HPDE6-E6E7 (cell line): ENCODE measurements at regions not wholly inside any gene's neighbourhood (a gene's known extent, or its start where the extent isn't known, plus 50 kb on each side); places are given as distances from the start of the nearest gene placed in this dataset.

Experiments used
- DNase-seq: peaks from one replicate; pipeline ENCODE4 v3.0.0; 2011; ENCODE audit warnings: missing footprints; ENCODE audit errors: extremely low spot score

DNA sequence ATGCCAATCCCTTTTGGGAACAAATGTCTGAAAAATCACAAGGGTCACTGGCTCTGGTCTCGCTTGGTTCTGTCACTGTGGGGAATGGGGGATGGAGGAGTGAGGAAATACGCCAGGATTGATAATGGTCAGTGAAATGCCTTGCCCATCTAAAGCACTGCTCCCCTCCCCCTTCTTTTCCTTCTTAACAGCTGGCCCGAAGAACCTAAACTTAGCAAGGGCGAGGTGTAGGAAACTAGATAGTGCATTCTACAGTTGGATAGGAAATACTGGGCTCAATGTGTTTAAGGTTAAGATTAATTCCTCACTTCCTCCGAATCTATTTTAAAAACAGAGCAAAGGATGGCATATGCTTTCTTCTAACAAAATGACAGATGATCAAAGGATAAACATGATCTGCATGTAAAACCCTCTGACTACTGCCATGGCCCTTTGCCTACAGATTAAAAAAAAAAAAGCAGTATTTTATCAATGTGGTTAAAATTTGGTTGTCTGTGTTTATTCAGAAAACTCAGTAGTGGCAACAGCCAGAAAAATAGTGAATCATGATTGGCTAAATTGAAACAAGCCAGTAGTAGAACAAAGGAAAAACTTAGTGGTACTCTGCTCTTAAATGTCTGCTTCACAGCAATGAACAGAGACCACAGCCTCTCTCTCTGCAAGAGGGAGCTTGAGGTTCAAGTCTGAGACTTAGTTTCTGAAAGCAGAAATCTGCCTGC is 86.1 kb upstream of the VAV3 start:
- no peak for DNase-seq

DNA sequence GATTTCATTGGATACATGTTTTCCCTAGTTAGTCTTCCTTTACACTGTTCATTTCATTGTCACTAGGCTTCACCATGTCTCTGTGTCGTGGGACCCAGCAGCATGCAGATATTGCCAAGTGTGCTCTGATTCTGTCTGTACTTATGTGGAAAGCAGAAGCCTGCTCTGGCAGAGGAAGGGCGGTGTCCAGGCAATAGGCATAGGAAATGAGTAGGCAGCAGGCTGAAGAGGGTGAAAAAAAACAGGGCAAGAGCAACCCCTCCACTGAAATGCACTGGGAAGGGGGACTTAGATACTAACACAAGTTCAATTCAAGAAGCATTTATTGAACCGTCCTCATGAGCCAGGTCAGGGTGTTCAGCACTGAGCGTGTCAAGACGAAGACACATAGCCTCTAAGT is 85.2 kb upstream of the VAV3 start:
- no peak for DNase-seq

DNA sequence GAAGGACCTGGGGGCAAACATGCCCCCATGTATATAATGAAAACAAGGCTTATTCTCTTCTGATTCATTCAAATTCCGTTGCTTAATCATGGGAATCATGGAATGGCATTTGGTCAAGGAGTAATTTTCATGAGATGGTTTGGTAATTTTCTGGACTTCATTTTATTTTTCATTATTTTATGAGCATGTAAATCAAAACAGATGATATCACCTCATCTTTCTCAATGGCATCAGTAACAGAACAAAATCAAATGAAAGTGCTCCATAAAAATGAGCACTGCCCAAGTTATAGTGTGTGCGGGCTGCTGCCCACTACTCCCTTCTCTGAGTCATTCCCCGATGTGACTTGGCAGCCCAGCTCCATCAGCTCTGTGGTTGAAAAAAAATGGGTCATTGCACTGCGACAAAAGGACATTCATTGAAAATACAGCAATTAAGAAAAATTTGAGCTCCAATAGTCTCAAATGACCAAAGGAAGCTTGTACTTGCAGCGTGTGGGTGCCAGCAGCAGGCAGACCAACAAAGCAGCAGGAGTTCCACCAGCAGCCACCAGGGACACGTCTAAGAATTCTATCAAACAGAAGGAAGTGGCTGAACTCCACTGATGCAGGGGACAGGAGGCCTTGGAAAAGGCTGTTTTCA is 84.3 kb upstream of the VAV3 start:
- no peak for DNase-seq

DNA sequence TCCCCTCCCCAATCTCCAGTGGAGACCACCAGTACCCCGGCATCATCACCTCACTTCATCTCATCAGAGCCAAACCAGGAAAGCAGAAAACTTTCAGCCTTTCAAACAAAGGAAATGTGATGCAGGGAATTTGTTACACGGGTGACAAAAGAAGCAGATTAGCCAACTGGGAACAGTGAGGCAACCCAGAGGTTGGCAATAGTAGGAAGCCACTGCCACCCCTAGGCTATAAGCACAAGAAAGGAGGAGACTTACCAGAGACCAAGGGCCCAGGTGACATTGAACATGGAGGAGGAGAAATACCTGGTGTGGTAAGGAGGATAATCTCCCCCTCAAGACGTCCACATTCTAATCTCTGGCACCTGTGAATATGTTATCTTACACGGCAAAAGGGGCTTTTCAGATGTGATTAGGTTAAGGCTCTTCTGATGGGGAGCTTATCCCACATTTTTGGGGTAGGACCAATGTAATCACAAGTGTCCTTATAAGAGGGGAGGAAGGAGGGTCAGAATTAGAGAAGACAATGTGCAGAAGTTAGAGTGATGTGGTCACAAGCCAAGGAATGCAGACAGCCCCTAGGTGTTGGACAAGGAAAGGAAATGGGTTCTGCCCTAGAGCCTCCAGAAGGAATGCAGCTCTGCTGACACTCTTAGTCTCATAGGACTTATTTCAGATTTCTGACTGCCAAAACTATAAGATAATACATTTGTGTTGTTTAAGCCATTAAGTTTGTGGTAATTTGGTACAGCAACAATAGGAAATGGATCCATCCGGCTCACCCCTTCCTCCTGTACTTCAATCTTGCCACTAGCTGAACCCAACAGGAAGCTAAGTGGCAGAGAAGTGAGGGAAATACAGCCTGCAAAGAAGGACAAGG is 83.6 kb upstream of the VAV3 start:
- no peak for DNase-seq

DNA sequence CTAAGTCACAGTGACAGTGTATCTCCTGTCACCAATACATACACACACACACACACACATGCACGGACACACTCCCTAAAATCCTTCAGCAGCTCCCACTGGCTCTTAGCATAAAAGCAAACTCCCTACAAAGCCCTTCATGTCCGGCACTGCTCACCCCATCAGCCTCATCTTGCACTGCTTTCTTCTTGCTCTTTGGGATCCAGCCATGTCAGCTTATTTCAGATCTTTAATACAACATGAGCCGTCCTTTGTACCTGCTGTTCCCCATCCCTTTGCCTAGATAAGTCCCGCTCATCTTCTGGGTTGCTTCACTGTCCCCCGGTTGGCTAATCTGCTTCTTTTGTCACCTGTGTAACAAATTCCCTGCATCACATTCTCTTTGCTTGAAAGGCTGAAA is 82.1 kb upstream of the VAV3 start:
- no peak for DNase-seq

DNA sequence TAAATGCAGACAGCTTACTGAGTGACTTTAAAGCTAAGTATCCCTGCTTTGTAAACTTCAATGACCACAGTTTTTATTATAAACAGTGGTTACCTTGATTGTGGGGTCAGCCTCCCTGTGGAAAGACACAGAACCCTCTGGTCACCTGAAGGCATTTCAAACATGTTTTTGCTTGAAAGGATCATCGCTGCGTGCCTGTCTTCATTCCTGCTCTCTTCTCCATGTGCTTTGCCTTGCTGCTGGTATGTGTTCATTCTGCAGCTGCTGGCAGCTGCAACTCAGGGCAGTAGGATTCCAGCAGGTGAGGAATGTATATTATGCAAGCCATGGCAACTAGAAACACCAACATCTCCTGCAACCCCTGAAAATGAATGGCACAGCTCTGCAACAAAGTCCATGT is 81.0 kb upstream of the VAV3 start:
- DNase-seq = peak; percentile 45

DNA sequence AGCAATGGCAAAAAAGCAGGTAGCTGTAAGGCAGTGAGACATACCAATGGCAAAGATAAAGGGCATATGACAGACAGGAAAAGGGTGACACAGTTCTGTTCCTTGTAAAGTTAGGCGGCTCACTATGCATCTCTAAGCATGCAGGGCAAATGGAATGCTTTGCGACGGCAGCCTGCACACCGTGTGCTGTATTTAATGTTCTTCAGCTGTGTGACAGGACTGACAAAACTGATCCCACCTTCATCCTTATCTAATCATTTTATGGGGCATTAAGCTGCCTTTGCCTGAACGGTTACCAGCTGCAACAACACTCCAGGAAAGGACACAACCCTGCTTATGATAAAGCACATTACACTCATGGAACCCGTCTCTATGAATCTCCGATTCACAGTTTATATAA is 80.5 kb upstream of the VAV3 start:
- DNase-seq = no peak

DNA sequence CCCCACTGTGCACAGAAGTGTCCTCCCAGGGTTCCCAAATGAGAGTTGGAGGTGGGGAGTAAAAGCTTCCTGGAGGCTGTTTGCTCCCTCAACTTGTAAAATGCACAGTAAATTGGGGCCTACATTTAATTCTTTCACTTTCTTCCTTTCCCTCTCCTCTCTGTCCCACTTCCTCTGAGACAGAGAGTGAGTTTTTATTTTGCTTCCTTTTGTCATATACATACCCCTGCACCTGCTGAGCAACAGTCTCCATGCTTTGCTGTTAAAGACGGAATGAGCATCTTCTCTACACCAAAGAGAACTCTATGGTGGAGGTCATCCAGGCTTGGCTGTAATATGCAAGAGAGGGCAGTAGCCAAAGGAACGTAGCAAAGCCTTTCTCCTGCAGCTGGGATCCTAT is 79.3 kb upstream of the VAV3 start:
- DNase-seq = no peak

DNA sequence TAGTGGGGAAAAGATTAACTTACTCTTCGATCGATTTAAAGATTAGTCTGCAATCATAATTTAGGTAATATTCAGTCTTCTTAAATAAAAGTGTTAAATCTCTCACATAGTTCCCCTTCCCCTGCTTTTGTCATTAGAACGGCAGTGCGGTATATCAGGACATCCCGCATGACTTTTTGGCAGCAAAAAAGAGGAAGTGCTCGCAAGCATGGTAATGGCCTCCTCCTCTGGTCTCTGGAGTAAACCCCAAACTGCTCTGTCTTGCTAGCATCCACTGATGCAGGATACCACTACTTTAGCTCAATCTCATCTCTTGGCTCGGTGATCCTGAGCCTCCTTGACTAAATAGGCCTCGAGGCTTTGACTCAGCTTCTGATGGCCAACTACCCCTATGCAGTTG is 78.7 kb upstream of the VAV3 start:
- DNase-seq = no peak

DNA sequence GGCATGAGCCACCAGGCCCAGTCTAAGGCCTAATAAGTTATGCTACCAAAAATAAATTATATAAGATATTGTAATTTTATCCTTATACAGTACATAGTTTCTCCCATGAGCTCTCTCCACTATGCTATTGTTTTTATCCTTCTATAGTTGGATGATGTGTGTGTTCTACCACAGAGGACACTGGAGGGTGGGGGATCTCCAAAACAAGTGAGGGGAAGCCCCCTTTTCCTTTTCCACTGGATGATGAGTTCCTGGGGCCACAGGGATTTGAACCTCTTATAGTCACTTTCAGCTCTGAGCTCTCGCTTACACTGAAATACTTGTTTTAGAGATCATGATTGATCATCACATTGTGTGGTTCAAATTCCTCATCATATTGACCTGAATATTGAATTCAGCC is 77.6 kb upstream of the VAV3 start:
- no peak for DNase-seq

DNA sequence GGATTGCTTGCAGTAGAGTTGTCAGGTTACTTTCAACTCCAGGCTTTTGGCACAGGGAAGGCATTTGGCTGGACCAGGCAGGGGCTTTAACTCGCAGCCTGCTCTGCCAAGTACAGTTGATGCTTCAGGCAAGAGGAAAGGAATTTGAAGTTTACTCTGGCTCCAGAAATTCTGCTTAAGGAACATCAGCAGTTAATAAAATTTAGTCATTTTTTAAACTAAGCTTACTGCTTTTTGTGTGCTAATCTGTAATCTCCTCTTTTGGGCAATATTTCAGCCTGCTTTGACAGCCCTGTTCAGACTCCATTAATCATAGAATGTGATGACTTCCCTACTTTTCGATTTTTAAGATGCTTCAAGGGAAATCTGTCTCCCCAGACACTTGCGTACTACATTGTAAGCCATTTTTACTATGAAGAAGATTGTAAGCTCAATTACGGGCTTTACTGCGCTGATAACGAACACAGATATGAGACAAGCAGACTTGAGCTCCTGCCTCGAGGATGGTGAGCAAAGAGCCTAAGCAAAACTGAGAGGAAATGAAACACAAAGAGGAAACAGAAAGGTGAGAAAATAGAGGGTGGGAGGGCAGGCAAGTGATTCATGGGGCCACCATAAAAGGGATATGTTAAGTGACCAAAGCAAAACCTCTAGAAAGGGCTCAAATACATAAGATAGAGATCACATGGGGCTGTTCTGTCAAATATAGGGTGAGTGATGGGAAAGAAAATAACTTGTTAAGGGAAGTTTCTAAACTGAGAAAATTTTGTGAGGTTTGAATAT is 76.6 kb upstream of the VAV3 start:
- DNase-seq = no peak

DNA sequence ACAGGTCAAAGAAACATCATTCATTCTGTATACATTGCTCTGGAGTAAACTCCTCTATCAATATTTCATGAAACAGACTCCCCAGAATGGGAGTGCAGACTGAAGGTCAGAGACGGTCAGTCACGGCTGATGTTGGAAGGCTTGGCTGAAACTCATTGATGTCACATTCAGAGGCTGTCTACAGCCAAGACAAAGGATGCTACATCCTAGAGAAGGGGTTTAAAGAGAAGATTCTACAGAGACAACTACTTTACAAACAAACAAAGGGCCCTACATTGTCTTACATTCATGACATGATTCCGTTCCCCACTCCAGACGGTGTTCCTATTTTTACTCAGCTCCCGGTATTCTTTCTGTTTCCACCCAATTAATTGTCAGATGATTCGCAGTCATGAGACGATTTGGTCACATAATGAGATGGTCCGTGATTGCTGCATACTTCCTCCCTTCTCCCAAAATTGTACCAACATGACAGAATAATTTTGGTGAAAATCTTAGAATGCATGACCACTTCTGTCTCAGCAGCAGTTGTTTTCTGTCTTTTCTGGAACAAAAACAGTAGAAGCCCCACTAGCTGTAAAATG is 73.8 kb upstream of the VAV3 start:
- no peak for DNase-seq

DNA sequence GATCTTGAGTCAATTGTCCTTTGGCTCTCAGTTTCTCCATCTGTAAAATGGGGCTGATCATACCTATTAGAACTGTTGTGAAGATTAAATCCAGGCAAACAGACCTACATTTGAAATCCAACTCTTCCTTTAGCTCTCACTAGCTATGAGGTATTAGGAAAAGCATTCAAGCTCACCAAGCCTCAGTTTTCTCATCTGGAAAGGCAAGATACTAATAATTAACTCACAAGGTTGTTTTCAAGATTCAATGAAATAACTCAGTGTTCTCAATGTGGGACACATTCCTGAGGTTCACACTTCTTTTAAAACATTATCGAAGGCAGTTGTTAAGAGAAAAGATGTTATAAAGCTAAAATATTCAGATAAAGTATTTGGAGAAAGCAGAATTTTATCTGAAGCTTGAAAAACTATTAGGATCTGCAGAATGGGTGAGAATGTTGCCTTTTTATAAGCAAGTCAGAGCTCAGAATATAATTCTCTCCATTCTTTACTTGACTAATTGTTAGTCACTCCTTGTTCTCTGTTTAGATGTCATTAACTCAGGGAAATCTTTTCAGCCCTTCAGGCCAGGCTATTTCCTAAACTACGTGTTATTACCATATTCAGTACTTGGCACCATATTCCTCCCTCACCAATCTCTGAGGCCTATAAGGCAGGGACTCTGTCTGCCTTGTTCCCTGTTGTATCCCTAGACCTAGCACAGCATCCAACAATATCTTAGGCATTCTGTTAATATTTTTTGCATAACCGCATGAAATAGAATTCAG is 72.0 kb upstream of the VAV3 start:
- DNase-seq = no peak

DNA sequence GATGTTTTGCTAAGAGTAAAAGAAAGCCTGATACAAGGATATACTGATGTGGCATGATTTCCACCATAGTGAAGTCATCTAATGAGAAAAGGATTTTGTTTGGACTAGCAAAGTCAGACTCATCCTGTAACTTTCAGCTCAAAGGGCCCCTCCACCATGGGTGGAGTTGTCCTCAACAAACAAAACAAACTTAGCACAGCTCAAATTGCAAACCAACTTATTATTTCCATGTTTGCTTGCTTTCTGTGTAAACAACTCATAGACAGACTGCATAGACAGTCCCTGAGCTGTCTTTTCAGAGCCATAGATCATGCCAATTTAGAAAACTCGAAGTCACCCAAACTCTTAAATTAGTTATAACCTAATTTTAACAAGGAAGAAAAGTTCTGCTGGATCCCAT is 69.4 kb upstream of the VAV3 start:
- DNase-seq = no peak

DNA sequence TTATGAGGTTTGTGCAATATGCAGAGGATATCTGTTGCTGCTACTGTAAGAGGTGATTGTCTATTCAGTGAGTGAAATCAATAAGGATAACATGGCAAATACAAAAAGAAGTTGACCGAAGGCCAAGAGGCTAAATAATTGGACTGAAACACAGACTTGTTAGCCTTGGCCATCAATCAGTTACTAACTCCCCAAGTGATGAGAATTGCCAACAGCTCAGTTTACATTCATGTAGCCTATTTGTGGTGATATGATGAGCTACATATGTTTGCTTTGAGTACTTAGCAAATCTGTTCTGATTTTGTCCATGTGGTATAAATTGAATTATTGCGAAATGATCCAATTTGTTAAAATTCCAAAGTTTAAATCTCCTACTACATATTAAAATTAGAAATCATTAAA is 68.6 kb upstream of the VAV3 start:
- DNase-seq = no peak

DNA sequence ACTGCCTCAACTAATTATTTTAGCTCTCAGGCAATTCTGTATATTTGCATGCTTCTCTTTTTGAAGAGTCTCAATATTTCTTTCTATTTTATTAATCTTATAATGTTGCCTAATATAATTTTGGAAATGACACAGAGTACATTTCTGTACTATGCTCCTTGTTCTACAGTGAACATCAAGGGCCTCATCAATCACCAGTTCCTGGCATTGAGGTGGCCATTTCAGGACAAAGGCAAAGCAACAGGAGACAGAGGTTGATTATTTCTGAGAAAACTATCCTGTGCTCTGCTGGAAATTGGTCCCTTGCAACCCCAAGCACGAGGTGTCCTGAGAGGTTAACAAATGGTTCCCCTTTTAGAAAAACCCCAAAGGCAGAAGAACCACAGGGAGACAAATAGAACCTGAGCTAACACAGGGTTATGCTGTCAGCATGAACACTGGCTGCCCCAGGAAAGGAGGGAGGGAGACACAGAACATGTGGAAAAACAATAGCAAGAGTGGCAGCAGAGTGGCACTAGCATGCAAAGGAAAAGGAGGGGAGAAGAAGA is 63.9 kb upstream of the VAV3 start:
- no peak for DNase-seq

DNA sequence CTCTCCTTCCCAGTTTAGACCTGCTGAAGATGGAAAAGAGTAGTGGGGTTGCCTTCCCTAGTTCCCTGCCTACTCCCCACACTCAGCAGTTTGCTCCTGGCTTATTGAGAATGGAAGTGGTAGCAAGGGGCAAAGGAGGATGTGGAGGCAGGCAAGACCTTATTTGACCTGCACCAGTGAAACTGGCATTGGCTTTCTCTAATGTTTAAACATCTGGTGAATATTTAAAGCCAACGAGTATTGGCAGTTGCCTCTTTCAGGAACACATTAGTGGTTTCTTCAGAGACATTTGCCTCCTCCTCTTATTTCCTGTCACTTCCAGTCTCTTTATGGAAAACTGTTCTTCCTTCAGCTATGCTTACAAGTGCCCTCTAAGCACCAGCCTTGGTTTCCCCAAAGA is 62.4 kb upstream of the VAV3 start:
- no peak for DNase-seq

DNA sequence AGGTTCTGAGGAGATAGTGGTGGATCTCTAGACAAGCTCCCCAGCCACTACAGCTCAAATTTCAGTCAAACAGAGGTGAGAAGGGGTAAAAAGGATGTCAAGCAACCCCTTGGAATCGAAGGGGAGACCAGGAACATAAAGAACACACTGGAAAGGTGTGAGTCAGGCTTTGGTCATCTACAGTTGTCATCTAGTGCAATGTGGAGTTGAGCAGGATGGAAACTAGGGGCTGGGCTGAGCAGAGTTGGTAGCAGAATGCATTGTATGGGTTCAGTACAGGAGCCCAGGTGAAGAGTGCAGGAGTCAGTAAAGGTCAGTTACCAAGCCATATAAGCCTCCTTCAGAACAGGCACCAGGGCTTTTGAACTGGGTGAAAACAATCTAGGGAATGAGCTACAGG is 52.7 kb upstream of the VAV3 start:
- peak; percentile 31 for DNase-seq

DNA sequence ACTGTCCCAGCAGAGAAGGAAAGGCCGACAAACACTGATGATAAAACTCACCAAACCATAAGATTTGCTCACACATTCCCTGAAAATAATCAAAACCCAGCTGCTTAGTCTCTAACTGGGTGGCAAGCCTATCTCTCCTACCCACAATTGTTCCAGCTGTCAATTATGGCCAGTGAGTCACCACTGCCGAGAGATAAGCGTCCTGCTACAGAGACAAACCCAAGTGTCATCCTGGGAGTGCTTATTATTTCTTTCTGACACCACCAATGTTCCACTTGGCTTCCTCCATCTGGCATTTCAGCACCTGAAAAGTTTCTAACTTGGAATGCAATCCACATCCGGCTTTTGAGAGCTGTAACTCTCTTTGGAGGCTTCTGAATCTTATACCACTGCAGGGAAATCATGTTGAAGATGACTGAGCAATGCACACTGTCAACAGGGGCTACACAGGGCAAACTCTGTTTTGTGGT is 51.5 kb upstream of the VAV3 start:
- DNase-seq = peak; percentile 78
